ENCODE measurements at regions not wholly inside any gene's neighbourhood (a gene's known extent, or its start where the extent isn't known, plus 50 kb on each side); places are given as distances from the start of the nearest gene placed in this dataset.

DNA sequence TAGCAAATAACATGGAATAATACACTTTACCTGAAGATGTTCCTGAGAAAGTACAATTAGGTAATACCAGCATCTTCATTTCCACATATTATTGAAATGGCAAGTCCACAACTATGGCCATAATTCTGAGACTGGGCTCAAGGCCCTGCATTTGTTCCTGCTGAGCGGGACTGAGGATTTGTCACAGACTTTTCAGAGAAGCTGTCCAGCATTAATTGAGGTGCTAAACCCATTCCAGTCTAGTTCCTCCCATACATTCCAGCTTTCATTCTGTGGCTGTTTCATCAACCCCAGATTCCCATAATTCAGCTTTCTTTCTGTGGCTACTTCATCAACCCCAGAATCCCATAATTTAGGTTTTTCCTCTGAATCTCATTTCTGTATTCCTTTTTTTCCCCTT is 293.4 kb upstream of the GBE1 start:
- no peak for TF ChIP-seq POLR2A (IDR thresholded peaks at IDR 0.05)
- no peak for TF ChIP-seq CTCF (IDR thresholded peaks at IDR 0.05 in 4 of 5, conservative IDR thresholded peaks at IDR 0.05 in 1 of 5)
